Right cardiac atrium (tissue), 5 donors: ENCODE measurements at regions not wholly inside any gene's neighbourhood (a gene's known extent, or its start where the extent isn't known, plus 50 kb on each side); places are given as distances from the start of the nearest gene placed in this dataset.
"Not testable (repeated sequence)": the region's sequence is repeated elsewhere in the genome, so short reads cannot be mapped to it uniquely, and the experiment has no call there.

Experiments
- ATAC-seq, 2 donors: fragments of 200-7000 bp; cut with Tn5 transposase; one replicate each; pipeline versions ENCODE4 v1.8.0 to v1.9.1; 2020; ENCODE audit warnings: moderate library complexity in 2 of 2, mild to moderate bottlenecking in 1 of 2
- DNase-seq, 3 donors: peaks; one replicate each; pipeline ENCODE4 v3.0.0-alpha.2; 2020
- H3K27ac ChIP-seq: one replicate; pipeline ENCODE4 v1.5.1; 2013; ENCODE audit warnings: mild to moderate bottlenecking, low read length, control low read depth, moderate library complexity
- H3K27me3 ChIP-seq: one replicate; pipeline ENCODE4 v1.6.1; 2013; ENCODE audit not compliant: control insufficient read depth, insufficient read depth
- H3K4me1 ChIP-seq: one replicate; pipeline ENCODE4 v1.6.1; 2013; ENCODE audit warnings: low read length; ENCODE audit not compliant: control insufficient read depth, insufficient read depth
- H3K4me3 ChIP-seq: one replicate; pipeline ENCODE4 v1.5.1; 2013; ENCODE audit warnings: low read length, control low read depth
- H3K9me3 ChIP-seq: one replicate; pipeline ENCODE4 v1.6.1; 2013; ENCODE audit warnings: low read length; ENCODE audit not compliant: control insufficient read depth
- WGBS: extraction: QIAGEN DNeasy Blood & Tissue Kit; methylation state at CpG from one replicate; pipeline ENCODE4 v1.1.7; 2013; 5-methylcytosine and 5-hydroxymethylcytosine counted together
- intact Hi-C, 4 donors: fragments of 100-400 bp; cut with DNase I; formaldehyde crosslinking; loops; one replicate each; pipeline versions ENCODE4 v1.11.0 to v1.14.0; 2022 to 2023
- donor health status: healthy with polysubstance abuse.
- donor health status: DM: no; HTN: yes; CAD: no.
- donor health status: DM: no; HTN: no; CAD: no.
- donor health status: DM: no; HTN: yes; CAD: no; lungs with severe emphysema.
- donor health status: DM: yes; HTN: yes; CAD: no.

GRCh38 chr5:18292146-18292545 lies 657.9 kb downstream of the TAF11L14 start:
- Histone ChIP-seq H3K9me3 (no peaks in the 10 kb centered on the region), H3K27me3 (no peaks in the 10 kb centered on the region), H3K4me1 (no peaks in the 10 kb centered on the region), H3K27ac (no peak overlapping the region), H3K4me3 (no peak overlapping the region)
- no peak for DNase-seq
- WGBS, result 81% methylated on average over 3 of the region's 3 CpGs
- no peak for ATAC-seq
- intact Hi-C loops, result no loop called here

GRCh38 chr5:18295696-18296095 lies 661.4 kb downstream of the TAF11L14 start:
- WGBS, result 69% methylated on average over 3 of the region's 3 CpGs
- H3K9me3 ChIP-seq, H3K27me3 ChIP-seq, H3K4me1 ChIP-seq, ATAC-seq, DNase-seq, H3K4me3 ChIP-seq, H3K27ac ChIP-seq, intact Hi-C loops: not testable (repeated sequence)

- ATAC-seq (no peak), DNase-seq (no peak)
- Histone ChIP-seq H3K27me3 (no peaks in the 10 kb centered on the region), H3K9me3 (no peaks in the 10 kb centered on the region), H3K4me3 (no peak overlapping the region), H3K4me1 (no peaks in the 10 kb centered on the region), H3K27ac (no peak overlapping the region)
- intact Hi-C loops, result no loop called here
Observed at GRCh38 chr5:18299166-18299565, 664.9 kb downstream of the TAF11L14 start.

DNA sequence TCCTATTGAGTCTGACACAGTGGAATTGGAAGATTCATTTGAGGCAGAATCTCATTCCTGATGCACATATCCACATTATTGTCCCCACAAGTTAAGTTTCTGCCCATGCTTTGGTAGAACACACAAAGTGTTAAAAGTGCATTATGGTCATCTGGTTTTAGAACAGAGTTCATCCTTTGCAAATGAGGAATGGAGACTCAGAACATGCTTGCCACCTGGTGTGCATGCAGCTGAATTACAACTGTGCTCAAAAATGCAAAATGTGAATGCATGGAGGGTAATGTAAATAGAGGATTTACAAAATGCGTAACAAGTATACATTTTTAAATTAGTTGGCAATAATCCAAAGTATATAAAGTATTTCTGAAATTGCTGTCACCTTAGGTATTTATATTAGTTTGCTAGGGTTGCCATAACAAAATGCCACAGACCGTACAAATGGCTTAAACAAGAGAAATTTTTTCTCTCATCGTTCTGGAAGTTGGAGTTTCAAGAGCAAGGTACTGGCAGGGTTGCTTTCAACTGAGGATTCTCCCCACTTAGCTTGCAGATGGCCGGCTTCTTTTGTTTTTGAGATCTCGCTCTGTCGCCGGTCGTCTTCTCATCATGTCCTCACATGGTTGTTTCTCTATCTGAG lies 671.1 kb downstream of the TAF11L14 start:
- H3K4me3 ChIP-seq, result no peak overlapping the region
- H3K9me3 ChIP-seq, result no peaks in the 10 kb centered on the region
- no peak overlapping the region for H3K27ac ChIP-seq
- no peak for DNase-seq
- H3K27me3 ChIP-seq, result no peaks in the 10 kb centered on the region
- intact Hi-C loops, result no loop called here
- no peak for ATAC-seq
- 64% methylated on average over 8 of the region's 8 CpGs for WGBS
- H3K4me1 ChIP-seq, result no peaks in the 10 kb centered on the region

- Histone ChIP-seq H3K4me1 (no peaks in the 10 kb centered on the region), H3K27ac (no peak overlapping the region), H3K9me3 (peaks cover 2% of the 10 kb centered on the region), H3K4me3 (no peak overlapping the region), H3K27me3 (no peaks in the 10 kb centered on the region)
- 42% methylated on average over 3 of the region's 3 CpGs for WGBS
- intact Hi-C loops, result loop anchor here in 2 of 4 donors (5.0 kb wide), 1 partner anchor 1094 kb away; the partner anchor contains the start of gene BASP1 (in 2 of the 2)
- DNase-seq, result no peak
- no peak for ATAC-seq
Observed at GRCh38 chr5:18311266-18311665, 677.0 kb downstream of the TAF11L14 start.

DNA sequence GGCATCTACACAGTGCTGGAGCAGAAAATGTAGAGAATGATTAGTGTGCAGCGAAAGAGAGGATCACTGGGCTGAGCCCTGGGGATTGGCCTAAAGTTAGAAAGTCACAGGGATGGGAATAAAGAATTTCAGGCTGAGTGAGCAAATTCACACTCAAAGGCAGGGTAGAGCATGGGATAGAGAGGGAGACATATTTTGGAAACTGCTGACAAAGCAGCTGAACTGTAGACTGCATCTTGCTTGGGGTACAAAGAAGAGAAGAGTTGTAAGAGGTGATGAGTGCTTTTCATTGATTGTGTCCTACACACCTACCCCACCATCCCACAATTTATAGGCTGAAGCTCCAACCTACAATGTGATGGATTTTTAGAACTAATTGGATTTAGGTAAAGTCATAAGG lies 677.8 kb downstream of the TAF11L14 start:
- 75% methylated on average over 1 of the region's 1 CpG for WGBS
- no peak for ATAC-seq
- intact Hi-C loops, result loop anchor here in 2 of 4 donors (5.0 kb wide), 1 partner anchor 1095 kb away; the partner anchor contains the start of gene BASP1 (in 2 of the 2)
- Histone ChIP-seq H3K27me3 (no peaks in the 10 kb centered on the region), H3K9me3 (peaks cover 2% of the 10 kb centered on the region), H3K4me1 (no peaks in the 10 kb centered on the region), H3K4me3 (no peak overlapping the region), H3K27ac (no peak overlapping the region)
- DNase-seq, result no peak

GRCh38 chr5:18314192-18314778 lies 680.0 kb downstream of the TAF11L14 start:
- no peak for DNase-seq
- WGBS, result 37% methylated on average over 6 of the region's 6 CpGs
- no peak overlapping the region for H3K27ac ChIP-seq
- no peak overlapping the region for H3K4me3 ChIP-seq
- intact Hi-C loops, result loop anchor here in 2 of 4 donors (5.0 kb wide), 1 partner anchor 1097 kb away; the partner anchor contains the start of gene BASP1 (in 2 of the 2)
- H3K9me3 ChIP-seq, result peaks cover 2% of the 10 kb centered on the region
- ATAC-seq, result no peak
- H3K4me1 ChIP-seq, result no peaks in the 10 kb centered on the region
- no peaks in the 10 kb centered on the region for H3K27me3 ChIP-seq

- Histone ChIP-seq H3K9me3 (no peaks in the 10 kb centered on the region), H3K4me3 (no peak overlapping the region), H3K4me1 (no peaks in the 10 kb centered on the region), H3K27ac (no peak overlapping the region), H3K27me3 (no peaks in the 10 kb centered on the region)
- 73% methylated on average over 5 of the region's 5 CpGs for WGBS
- intact Hi-C loops, result no loop called here
- DNase-seq (no peak), ATAC-seq (no peak)
Observed at GRCh38 chr5:18321262-18321942, 687.1 kb downstream of the TAF11L14 start.

- Histone ChIP-seq H3K4me3 (no peak overlapping the region), H3K4me1 (no peaks in the 10 kb centered on the region), H3K27ac (no peak overlapping the region), H3K9me3 (no peaks in the 10 kb centered on the region), H3K27me3 (no peaks in the 10 kb centered on the region)
- intact Hi-C loops, result no loop called here
- DNase-seq (no peak), ATAC-seq (no peak)
- 88% methylated on average over 2 of the region's 2 CpGs for WGBS
Observed at GRCh38 chr5:18323891-18324290, 689.6 kb downstream of the TAF11L14 start.

- Histone ChIP-seq H3K4me3 (no peak overlapping the region), H3K4me1 (no peaks in the 10 kb centered on the region), H3K27me3 (no peaks in the 10 kb centered on the region), H3K9me3 (no peaks in the 10 kb centered on the region), H3K27ac (no peak overlapping the region)
- WGBS, result 53% methylated on average over 3 of the region's 3 CpGs
- intact Hi-C loops, result no loop called here
- DNase-seq, result no peak
- no peak for ATAC-seq
Observed at GRCh38 chr5:18325431-18325830, 691.2 kb downstream of the TAF11L14 start.

GRCh38 chr5:18329328-18329727 lies 695.1 kb downstream of the TAF11L14 start:
- H3K4me3 ChIP-seq, result no peak overlapping the region
- no peak overlapping the region for H3K27ac ChIP-seq
- H3K27me3 ChIP-seq, result no peaks in the 10 kb centered on the region
- intact Hi-C loops, result no loop called here
- H3K9me3 ChIP-seq, result no peaks in the 10 kb centered on the region
- DNase-seq (no peak), ATAC-seq (no peak)
- H3K4me1 ChIP-seq, result no peaks in the 10 kb centered on the region
